ENCODE measurements at regions not wholly inside any gene's neighbourhood (a gene's known extent, or its start where the extent isn't known, plus 50 kb on each side); places are given as distances from the start of the nearest gene placed in this dataset.
A peak's percentile ranks its signal among the peaks of the same experiment; 100 is the strongest.
"Not testable (repeated sequence)": the region's sequence is repeated elsewhere in the genome, so short reads cannot be mapped to it uniquely, and the experiment has no call there.

DNA sequence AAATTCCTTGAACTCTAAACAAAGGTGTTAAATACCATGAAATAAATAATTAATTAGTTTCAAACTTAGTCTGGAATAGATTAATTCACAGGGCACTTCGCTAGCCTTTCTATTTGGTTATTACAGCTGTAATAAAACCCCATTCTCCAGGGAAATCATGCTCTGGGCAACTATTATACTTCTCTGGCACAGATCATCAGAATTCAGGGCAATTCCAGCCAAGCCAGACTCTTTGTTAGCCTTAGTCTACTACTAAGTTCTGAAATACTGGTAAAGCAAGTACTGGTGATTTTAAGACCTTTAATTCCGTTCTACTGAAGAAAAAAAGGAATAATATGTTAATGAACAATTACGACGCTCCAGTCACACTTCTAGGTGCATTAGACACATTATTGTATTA lies 123.4 kb upstream of the PDE1A start:
- no peak for DNase-seq

DNA sequence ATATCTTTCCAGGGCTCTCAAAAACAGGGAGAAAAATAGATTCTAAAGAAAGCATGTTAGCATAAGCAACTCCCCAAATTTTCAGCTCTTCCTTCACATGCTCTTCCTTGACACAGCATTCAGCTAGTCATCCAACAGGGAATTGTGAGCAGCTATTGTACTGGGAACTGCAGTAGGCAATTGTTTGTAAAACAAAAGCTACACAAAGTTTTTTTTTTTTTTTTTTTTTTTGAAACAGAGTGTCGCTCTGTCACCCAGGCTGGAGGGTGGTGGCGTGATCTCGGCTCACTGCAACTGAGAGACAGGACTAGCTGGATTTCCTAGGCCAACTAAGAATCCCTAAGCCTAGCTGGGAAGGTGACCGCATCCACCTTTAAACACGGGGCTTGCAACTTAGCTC lies 125.4 kb upstream of the PDE1A start:
- DNase-seq = not testable (repeated sequence)

DNA sequence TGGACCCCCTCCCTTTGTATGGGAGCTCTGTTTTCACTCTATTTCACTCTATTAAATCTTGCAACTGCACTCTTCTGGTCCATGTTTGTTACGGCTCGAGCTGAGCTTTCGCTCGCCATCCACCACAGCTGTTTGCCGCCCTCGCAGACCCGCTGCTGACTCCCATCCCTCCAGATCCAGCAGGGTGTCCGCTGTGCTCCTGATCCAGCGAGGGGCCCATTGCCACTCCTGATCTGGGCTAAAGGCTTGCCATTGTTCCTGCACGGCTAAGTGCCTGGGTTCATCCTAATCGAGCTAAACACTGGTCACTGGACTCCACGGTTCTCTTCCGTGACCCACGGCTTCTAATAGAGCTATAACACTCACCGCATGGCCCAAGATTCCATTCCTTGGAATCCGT lies 125.9 kb upstream of the PDE1A start:
- DNase-seq = not testable (repeated sequence)

DNA sequence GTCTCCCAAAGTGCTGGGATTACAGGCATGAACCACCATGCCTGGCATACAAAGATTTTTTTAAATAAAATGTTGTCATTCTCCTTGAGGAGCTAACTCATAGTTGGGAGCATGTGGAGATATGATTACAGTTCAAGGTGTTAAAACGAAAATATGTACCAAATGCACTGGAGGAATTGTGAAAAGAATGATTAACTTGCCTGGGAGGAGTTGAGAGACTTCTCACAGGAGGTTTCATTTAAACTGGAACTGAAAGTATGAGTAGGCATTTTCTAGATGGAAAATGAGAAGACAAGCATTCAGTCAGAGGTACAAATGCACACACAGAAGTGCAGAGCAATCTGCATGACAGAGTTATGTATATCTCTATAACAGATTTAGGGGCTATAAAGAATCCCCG lies 126.6 kb upstream of the PDE1A start:
- DNase-seq = peak; percentile 24 to 42

DNA sequence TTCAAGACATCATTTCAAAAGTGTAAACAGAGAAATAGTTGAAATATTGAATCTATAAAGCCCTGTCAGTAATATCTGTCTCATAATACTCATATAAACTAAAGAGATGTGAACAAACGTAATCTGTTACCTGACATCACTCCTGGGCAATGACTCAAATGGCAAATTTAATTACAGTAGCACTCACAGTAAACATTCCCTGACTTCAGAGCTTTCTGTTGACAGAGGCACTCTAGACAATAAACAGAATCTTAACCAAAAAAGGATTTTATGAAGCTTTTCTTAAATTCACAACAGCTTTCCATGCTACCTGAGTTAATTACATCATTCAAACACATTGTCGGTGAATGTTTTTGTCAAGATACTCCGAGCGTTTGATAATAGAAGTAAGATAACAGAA lies 128.1 kb upstream of the PDE1A start:
- DNase-seq = no peak

DNA sequence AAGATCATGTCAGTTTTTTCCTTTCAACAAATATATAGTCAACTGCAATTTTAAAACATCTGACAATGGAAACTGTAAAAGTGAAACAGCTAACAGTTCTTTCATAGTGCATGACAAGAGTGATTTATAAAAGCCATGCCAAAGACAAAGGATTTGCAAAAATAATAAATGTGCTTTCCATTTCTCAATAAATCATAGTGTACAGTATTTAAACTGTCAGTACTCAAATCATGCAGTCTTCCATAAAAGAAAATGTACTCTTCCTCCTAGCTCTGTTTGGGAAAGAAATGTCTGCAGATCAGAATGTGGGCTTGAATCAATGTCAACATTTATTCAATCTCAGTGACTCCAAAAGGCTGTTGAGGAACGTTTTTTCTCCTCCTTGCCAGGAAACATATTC lies 131.7 kb upstream of the PDE1A start:
- no peak for DNase-seq

DNA sequence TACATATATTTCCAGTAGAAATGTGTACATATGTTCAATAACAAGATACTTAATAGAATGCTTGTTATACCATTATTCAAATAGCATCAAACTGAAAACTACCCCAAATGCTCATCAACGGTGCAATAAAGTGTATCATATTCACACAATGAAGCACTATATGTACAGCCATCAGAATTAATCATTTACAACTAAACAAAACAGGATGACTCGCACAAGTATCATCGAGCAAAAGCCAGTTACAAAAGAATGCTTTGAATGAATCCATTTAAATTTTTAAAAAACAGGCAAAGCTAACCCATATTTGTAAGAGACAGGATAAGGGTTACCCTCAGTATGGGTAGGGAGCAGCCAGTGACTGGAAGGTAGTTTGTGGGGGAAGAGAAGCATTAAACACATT lies 132.8 kb upstream of the PDE1A start:
- DNase-seq = no peak

DNA sequence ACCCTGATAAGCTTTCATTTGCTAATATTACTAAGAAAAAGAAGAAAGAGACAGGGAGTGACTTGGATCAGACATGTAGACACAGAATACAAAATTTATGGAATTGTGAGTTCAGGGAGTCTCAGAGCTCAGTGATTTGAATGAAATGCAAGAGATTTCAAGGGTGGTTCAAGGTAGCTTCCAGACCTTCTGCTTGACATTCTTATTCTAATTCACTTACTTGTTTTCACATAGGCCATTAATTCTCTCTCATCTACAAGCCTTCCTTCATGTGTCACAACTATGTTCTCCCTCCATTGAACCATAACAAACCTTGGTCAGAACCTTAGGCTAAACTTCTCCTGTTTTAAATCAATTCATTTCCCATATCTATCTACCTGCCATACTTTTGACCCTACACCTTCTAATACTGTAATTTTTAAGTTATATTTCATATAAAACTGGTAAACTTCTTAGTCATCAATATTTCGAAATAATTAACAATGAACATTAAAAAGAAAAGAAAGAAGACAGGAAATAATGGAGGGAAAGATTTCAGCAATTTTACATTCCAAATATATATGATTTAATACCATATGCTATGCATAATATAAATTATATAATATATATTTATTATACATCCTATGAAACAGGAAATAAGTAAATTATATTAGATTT lies 139.2 kb upstream of the PDE1A start:
- DNase-seq = no peak

DNA sequence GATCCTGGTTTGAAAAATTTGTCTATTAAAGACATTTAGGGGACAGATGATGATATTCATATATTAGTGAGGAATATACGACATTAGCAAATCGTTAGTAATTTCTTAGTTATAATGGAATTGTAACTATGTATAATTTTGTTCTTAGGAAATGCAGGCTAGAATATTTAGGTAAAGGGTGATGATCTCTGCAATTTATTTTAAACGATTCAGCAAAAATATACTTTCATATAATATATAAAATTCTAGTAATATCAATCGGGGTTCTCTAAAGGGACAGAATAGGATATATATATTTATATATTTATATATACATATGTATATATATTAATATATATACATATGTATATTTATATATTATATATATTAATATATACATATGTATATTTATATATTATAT lies 142.5 kb upstream of the DNAJC10 start:
- no peak for DNase-seq

DNA sequence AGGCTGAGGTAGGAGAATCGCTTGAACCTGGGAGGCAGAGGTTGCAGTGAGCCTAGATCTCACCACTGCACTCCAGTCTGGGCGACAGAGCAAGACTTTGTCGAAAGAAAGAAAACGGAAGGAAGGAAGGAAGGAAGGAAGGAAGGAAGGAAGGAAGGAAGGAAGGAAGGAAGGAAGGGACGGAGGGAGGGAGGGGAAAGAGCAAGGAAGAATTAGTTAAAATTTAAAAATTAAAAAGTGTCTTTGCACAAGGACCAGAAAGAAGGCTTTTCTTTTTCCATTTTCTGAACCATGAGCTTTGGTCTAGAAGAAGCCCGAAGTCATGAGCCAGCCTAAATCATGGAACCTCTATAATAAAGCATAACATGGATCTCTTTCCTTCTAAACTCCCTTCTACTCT lies 138.2 kb upstream of the DNAJC10 start:
- DNase-seq = no peak

DNA sequence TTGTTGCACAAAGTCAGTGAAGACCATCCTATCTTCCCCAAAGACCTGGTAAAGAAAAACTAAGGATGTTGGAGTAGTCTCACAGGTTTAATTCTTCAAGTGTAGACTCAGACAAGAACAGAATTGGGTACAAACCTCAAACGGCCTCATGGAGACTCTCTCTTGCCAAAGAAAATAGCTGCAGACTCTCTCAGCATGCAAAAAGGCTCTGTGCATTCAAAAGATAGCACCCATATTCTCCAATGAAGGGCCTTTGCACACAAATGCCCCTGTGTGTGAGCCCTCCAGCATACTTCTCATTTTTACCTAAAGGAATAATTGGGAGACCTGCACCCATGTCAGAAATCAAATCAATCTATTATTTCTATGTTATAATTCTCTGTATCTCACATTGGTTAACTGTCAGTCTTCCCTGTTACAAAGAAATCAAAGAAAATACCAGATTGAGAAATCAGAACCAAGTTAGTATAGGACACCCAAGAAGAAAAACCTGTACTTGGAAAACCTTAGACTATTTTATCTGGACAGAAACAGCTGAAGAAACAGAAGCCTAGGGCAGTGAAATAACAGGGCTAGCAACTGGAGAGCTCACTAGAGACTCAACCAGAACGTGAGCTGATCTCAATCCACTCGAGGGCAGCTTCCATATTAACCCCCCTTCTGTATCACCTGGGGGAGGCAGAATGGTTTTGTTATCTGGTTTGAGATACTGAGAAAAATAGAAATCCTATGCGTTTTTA lies 134.7 kb upstream of the DNAJC10 start:
- DNase-seq = no peak

DNA sequence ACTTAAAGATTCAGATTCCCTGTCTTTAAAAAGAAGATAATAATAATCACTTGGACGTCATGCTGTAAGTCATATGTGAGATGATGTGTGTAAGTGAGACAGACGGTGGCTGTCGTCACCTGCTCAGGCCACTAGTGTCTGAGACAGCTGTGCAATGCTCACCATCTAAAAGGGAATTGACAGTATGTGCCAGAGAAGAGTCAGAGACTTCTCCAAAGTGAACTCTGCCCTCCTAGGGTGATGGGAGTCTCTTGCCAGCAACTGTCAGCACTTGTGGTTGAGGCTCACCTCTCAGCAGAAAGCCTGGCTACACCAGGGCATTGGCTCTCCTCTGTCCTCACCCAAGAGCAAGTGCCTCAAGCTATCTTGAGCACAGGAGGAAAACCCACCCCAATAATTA lies 131.6 kb upstream of the DNAJC10 start:
- no peak for DNase-seq

DNA sequence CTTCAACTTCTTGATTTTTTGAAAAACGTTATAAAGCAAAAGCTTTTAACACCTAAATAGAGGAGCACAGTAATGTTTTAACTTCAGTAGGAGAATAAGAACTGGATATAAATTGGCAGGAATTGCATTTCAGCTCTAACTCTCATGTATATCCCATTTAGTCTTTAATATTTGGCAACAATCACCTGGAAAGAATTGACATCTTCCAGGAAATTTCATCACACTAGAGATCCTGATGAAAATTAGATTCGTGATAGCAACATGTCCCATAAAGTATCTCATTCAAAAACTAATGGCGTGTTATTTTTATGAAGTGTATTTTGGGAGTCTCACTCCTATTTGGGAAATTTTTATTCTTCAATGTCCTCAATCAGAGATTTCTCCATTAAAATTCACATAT lies 131.1 kb upstream of the DNAJC10 start:
- DNase-seq = no peak

DNA sequence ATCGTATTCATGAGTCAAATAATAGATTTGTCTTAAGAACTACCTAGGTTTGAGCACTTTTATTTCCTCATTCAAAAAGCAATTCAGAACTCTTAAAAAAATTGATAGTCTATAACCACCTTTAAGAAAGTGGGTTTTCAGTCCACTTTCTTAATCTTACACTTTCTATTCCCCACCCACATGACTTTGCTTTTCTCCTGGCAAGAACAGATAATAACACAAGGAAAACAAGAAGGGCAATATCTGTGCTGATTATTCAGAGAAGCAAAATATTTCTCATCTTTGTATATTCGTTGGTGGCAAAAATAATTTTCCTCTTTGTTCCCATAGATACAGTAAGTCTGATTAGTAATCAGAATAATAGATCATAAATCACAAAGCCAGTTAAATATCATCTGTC lies 130.6 kb upstream of the DNAJC10 start:
- DNase-seq = no peak

DNA sequence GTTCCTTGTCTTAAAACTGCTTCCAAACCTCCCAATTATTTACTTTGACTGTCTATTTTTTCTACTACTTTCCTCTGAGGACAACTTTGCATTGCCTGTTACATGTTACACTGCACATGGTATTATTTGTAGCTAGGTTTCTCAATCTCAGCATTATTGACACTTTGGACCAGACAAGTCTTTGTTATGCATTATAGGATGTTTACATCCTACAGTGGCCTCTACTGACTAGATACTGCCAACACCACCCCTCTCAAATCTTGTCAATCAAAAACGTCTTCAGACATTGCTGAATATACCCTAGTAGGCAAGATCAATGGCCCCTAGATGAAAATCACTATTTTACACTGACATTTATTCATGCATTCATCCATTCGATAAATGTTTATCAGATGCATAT lies 129.6 kb upstream of the DNAJC10 start:
- no peak for DNase-seq

DNA sequence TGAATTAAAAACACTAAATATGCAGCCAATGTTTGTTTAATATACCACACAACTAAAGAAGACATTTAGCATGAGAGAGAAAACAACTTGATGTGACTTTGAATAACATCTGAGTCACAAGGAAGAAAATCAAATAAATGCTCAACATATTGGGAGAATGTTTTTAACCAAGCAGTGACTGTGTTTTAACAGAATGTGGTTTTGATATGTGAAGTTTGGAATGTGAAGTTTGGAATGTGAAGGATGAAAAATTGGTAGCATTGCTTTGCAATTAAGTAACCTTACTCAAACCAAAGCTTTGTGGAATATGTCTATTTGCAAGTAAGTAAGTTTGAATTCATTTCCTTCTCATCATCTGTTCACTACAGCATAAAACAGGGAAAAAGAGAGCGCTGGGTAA lies 128.2 kb upstream of the DNAJC10 start:
- no peak for DNase-seq

DNA sequence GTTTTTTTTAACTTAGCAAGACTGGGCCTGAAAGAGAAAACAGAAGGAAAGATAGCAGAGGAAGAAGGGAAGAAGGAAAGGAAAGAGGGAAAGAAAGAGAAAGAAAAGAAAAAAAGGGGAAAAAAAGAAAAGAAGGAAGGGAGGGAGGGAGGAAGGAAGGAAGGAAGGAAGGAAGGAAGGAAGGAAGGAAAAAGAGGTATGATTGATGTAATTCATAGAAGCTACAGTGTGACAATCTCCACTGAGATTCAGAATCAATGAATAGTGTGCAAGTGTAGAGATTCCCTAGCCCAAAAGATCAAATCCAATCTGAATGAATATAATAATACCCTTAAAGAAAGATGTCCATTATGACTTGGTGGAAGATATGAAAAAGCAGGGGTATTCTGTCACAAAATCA lies 126.9 kb upstream of the DNAJC10 start:
- DNase-seq = no peak

DNA sequence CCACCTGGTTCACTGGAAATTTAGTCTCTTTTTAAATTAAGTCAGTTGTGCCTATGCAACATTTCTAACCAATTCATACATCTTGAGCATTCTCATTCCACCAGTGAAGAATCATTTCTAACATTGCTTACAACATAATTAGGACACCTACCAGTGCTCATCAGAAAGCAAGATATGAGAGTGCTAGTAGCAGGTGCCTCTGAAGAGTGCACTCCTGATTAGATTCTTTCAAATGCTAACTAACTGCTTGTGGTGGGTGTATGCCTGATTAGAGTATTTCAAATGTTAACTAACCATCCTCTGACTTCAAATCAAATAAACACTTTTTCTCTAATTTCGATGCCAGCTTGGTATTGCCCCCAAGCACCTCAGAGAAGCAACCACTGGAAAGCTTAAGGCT lies 124.3 kb upstream of the DNAJC10 start:
- no peak for DNase-seq

DNA sequence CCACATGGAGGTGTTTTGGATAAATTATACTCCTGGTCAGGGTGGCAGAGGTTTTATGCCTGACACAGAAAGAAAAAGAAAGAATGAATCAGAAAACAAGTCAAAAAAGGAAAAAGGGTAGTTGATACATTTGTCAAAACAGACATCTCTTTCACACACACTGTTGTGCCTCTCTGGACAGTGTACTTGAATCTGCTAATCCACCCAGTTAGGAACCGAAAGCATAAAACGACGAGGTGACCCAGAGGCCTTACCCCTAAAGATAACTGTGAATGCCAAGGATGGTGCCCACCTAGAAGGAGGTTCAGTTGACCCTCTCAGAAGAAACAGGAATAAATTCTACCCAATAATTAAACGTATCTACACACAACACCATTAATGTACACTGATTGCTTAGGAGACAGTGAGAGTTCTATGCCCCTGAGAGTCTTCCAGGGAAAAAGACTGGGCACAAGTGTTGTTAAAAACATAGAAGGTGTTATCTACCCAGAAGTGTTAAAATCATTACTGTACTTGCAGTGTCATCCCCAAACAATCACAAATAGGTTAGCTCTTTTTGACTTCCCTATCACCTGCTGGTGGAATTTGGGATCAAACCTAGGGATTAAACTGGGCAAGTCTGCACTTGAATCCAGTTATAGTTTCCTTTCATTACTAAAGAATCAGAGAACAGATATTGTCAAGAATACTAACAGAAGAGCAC lies 123.2 kb upstream of the DNAJC10 start:
- DNase-seq = no peak

DNA sequence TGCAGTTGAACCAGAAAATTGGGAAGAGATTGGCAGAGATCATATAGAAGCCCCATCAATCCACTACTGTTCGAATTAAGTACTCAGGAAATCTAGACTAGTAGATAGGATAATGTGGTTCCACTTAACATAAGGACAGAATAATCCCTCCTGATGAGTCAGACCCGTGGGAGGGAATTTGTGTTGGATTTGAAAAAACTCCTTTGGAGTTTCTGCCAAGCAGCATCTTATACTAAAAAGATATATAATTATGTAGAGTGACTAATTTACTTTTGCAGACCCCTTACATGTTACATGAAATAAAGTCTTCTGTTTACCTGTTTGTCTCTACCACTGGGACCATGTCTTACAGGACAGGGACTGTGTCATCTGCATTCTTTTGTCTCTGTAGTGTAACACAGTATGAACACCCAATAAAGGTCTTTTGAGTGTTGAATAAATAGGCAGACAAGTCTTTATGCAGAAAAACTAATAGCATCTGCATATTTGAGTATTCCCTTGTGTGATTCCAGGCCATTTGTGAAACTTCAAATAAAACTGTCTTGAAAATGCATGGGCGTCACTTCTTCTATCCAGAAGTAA lies 122.6 kb upstream of the DNAJC10 start:
- peak in 1 of 2 donors; percentile 4 for DNase-seq

DNA sequence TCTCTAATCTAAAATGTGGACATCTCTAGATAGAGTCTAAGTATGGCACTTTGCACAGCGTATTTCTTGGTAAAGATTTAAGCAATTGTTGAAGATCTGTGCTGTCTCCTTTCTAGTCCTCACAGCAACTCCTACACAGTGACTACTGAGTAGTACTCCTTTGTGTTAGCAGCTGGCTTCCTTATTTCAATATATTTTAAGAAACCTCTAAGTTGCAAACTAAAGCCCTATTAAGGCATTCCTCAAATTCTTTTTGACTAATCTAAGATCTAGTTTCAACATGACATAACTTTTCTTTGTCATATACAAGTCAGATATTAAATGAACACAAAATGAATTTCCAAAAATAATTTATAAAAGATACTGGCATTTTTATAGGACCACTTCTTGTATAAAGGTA lies 121.8 kb upstream of the DNAJC10 start:
- no peak for DNase-seq

DNA sequence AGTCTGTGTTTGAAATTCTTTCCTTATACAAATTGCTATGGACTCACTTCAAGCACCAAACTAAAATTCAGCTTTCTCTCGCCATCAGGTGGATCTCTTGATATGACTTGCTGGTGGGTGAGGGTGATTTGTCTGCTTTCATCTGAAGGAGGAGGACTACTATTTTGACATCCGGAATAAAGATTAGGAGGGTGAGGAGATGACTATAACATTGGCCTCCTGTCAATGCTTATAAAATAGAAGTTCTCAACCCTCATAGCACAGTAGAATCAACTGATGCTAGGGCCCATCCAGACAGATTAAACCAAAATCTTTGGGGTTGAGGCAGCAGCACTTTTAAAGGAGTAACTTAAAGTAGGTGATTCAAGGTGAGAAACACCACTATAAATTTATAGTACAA lies 120.4 kb upstream of the DNAJC10 start:
- no peak for DNase-seq

DNA sequence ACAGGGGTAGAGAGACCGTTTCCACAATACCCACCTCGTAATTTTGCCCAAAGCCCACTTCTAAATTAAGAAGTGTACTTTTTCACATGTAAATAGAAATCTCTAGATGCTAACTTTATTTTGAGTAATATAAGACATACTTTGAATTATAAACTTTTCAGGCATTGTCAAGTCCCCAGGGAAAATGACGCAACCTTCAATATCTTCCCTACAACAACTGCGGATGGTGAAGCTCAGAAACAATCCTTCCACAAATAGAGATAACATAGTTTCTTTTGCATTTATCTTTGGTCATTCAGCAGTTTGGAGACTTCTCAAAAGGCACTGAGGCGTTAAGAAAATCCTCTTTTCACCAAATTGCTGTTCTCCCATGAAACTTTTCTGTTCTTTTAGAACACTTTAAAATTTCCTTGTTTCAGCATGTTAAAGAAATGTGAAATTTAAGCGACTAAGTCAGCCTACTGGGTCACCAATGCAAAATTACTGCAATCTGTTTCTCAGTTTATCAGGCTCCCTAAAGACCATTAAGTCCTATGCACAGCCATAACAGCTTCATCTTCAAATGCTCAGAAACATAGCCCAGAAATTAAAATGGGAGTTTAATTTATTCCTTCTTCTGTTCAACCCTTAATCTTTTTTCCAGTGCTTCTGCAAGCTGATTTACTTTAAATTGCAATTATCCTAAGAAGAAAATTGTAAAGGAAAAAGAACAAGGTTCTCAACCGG lies 118.3 kb upstream of the DNAJC10 start:
- DNase-seq = no peak
